Suprapubic skin (tissue), 4 donors: ENCODE measurements at regions not wholly inside any gene's neighbourhood (a gene's known extent, or its start where the extent isn't known, plus 50 kb on each side); places are given as distances from the start of the nearest gene placed in this dataset.

Experiments used
- CTCF ChIP-seq, 2 donors: fragments of 200-600 bp in 1 of 2; fragments of 450-650 bp in 1 of 2; sonication (generic) in 1 of 2; IDR thresholded peaks; one replicate each; pipeline ENCODE4 v1.5.1; 2016 to 2019; ENCODE audit warnings: antibody characterized with exemption in 2 of 2, mild to moderate bottlenecking in 1 of 2, moderate library complexity in 1 of 2
- EP300 ChIP-seq: sonication (generic); formaldehyde crosslinking; IDR thresholded peaks from one replicate; pipeline ENCODE4 v1.6.1; 2017; ENCODE audit warnings: antibody characterized with exemption
- POLR2A ChIP-seq, 2 donors: fragments of 450-650 bp; IDR thresholded peaks; one replicate each; pipeline ENCODE4 v1.6.1; 2017; ENCODE audit warnings: antibody characterized with exemption in 2 of 2, mild to moderate bottlenecking in 2 of 2, moderate library complexity in 2 of 2
- POLR2AphosphoS5 ChIP-seq, 3 donors: sonication (generic); formaldehyde crosslinking; IDR thresholded peaks; one replicate each; pipeline ENCODE4 v1.6.1; 2017; ENCODE audit warnings: antibody characterized with exemption in 3 of 3

- TF ChIP-seq CTCF (IDR thresholded peaks at IDR 0.05) (no peak), EP300 (no peak), POLR2A (IDR thresholded peaks at IDR 0.05) (no peak), POLR2AphosphoS5 (IDR thresholded peaks at IDR 0.05) (no peak)
Measured at GRCh38 chr10:123551259-123551658, 114.9 kb upstream of the GPR26 start.
